H1 (cell line): ENCODE measurements at regions not wholly inside any gene's neighbourhood (a gene's known extent, or its start where the extent isn't known, plus 50 kb on each side); places are given as distances from the start of the nearest gene placed in this dataset.

Experiments
- CTCF ChIA-PET: fragments of 300-600 bp; sonication (Branson Sonifier 250); formaldehyde crosslinking; loops from one replicate; lab custom pipeline; 2021; ENCODE audit not compliant: partially characterized antibody; lab: Charles Lee
- POLR2A ChIA-PET: fragments of 300-600 bp; sonication (Branson Sonifier 250); formaldehyde crosslinking; loops from one replicate; lab custom pipeline; 2021; ENCODE audit warnings: inconsistent platforms; ENCODE audit not compliant: partially characterized antibody; lab: Charles Lee
- DNase-seq, 2 experiments: peaks; one replicate each; pipeline versions ENCODE4 v3.0.0 to v3.0.0-alpha.2; 2010 to 2022; ENCODE audit warnings: low spot score in 2 of 2, low read depth in 1 of 2, mixed read lengths in 1 of 2
- FAIRE-seq: peaks from 2 replicates; lab custom pipeline; 2011; peaks lifted over from hg19 to GRCh38; lab: Jason Lieb, UNC
- H2AFZ ChIP-seq: 2 replicates; pipeline ENCODE4 v1.8.1; 2012; ENCODE audit warnings: low read length, inconsistent platforms
- H2AK5ac ChIP-seq: 2 replicates; pipeline ENCODE4 v1.6.1; 2013; ENCODE audit warnings: low read depth, low read length
- H2BK120ac ChIP-seq: replicated peaks from 2 replicates; pipeline ENCODE3; 2013; ENCODE audit warnings: low read depth, low read length, inconsistent platforms
- H2BK12ac ChIP-seq: 2 replicates; pipeline ENCODE4 v1.6.1; 2013; ENCODE audit warnings: low read depth, low read length
- H2BK15ac ChIP-seq: 2 replicates; pipeline ENCODE4 v1.6.1; 2013; ENCODE audit warnings: low read length
- H2BK20ac ChIP-seq: 2 replicates; pipeline ENCODE4 v1.6.1; 2013; ENCODE audit warnings: low read length
- H2BK5ac ChIP-seq: 2 replicates; pipeline ENCODE4 v1.6.1; 2013; ENCODE audit warnings: low read depth, low read length
- H3K14ac ChIP-seq: 2 replicates; pipeline ENCODE4 v1.6.1; 2013; ENCODE audit warnings: inconsistent platforms; ENCODE audit not compliant: insufficient read length
- H3K18ac ChIP-seq: 2 replicates; pipeline ENCODE4 v1.6.1; 2013; ENCODE audit warnings: low read length; ENCODE audit errors: extremely low read depth
- H3K23ac ChIP-seq: 2 replicates; pipeline ENCODE4 v1.6.1; 2013; ENCODE audit warnings: inconsistent platforms; ENCODE audit not compliant: insufficient read length
- H3K23me2 ChIP-seq: 2 replicates; pipeline ENCODE4 v1.6.1; 2013; ENCODE audit warnings: low read depth, low read length
- H3K27ac ChIP-seq: 2 replicates; pipeline ENCODE4 v1.6.1; 2011; ENCODE audit warnings: low read depth, low read length, inconsistent platforms
- H3K27me3 ChIP-seq, 4 experiments: replicated peaks in 1 of 4; 1 replicate in 1 of 4; 2 replicates in 3 of 4; pipeline versions ENCODE4 v1.6.1 to v1.8.1; 2011 to 2013; ENCODE audit warnings: low read length in 3 of 4, mild to moderate bottlenecking in 3 of 4, inconsistent platforms in 2 of 4, mixed read lengths in 2 of 4, moderate library complexity in 1 of 4; ENCODE audit not compliant: control insufficient read depth in 3 of 4, insufficient read depth in 3 of 4; ENCODE audit errors: extremely low read depth in 1 of 4
- H3K36me3 ChIP-seq, 4 experiments: 2 replicates each; pipeline versions ENCODE4 v1.6.1 to v1.8.1; 2011 to 2013; ENCODE audit warnings: mild to moderate bottlenecking in 4 of 4, low read length in 3 of 4, moderate library complexity in 2 of 4, control low read depth in 1 of 4, inconsistent platforms in 1 of 4; ENCODE audit not compliant: insufficient read depth in 4 of 4, control insufficient read depth in 2 of 4
- H3K4ac ChIP-seq: replicated peaks from 2 replicates; pipeline ENCODE3; 2013; ENCODE audit warnings: low read length, low read depth, mixed read lengths, inconsistent platforms; ENCODE audit not compliant: insufficient read length
- H3K4me1 ChIP-seq, 4 experiments: replicated peaks in 1 of 4; 1 replicate in 1 of 4; 2 replicates in 3 of 4; pipeline versions ENCODE4 v1.6.1 to v1.8.1; 2011 to 2013; ENCODE audit warnings: low read length in 3 of 4, inconsistent platforms in 2 of 4, mixed read lengths in 1 of 4; ENCODE audit not compliant: insufficient read depth in 4 of 4, control insufficient read depth in 3 of 4
- H3K4me2 ChIP-seq, 2 experiments: 2 replicates each; pipeline versions ENCODE4 v1.6.1 to v1.8.1; 2011 to 2013; ENCODE audit warnings: low read depth in 2 of 2, low read length in 2 of 2, control low read depth in 1 of 2, inconsistent platforms in 1 of 2, mild to moderate bottlenecking in 1 of 2; ENCODE audit not compliant: insufficient read depth in 1 of 2
- H3K4me3 ChIP-seq, 4 experiments: fragments of 200-600, 300-600 bp in 1 of 4; sonication (generic), shearing (Covaris generic), sonication (Bioruptor Twin) in 1 of 4; 2 replicates each; pipeline versions ENCODE4 v1.5.1 to v1.8.1; 2011 to 2016; ENCODE audit warnings: low read length in 4 of 4, low read depth in 3 of 4, control low read depth in 2 of 4, inconsistent platforms in 2 of 4, mild to moderate bottlenecking in 2 of 4, mixed read lengths in 1 of 4, moderate library complexity in 1 of 4; ENCODE audit not compliant: insufficient read depth in 2 of 4; ENCODE audit errors: extremely low read depth in 1 of 4
- H3K56ac ChIP-seq: replicated peaks from 2 replicates; pipeline ENCODE3; 2013; ENCODE audit warnings: low read depth, mild to moderate bottlenecking, mixed read lengths, low read length, inconsistent platforms; ENCODE audit not compliant: insufficient read length
- H3K79me1 ChIP-seq: 2 replicates; pipeline ENCODE4 v1.6.1; 2013; ENCODE audit warnings: low read depth, low read length, control low read depth
- H3K79me2 ChIP-seq, 2 experiments: 2 replicates each; pipeline versions ENCODE4 v1.6.1 to v1.8.1; 2012 to 2013; ENCODE audit warnings: low read length in 2 of 2, mild to moderate bottlenecking in 2 of 2, inconsistent platforms in 1 of 2; ENCODE audit not compliant: insufficient read depth in 2 of 2, control insufficient read depth in 1 of 2
- H3K9ac ChIP-seq, 4 experiments: replicated peaks in 1 of 4; 1 replicate in 1 of 4; 2 replicates in 3 of 4; pipeline versions ENCODE4 v1.6.1 to v1.8.1; 2011 to 2013; ENCODE audit warnings: low read depth in 3 of 4, low read length in 3 of 4, control low read depth in 2 of 4, mild to moderate bottlenecking in 2 of 4, moderate library complexity in 2 of 4, inconsistent platforms in 1 of 4; ENCODE audit errors: extremely low read depth in 1 of 4
- H3K9me3 ChIP-seq, 2 experiments: 2 replicates each; pipeline versions ENCODE4 v1.6.1 to v1.8.1; 2012 to 2013; ENCODE audit warnings: mild to moderate bottlenecking in 2 of 2, moderate library complexity in 2 of 2, control low read depth in 1 of 2, inconsistent platforms in 1 of 2, low read depth in 1 of 2, low read length in 1 of 2, mixed read lengths in 1 of 2; ENCODE audit not compliant: insufficient read depth in 2 of 2
- H4K20me1 ChIP-seq, 2 experiments: replicated peaks in 1 of 2; 2 replicates each; pipeline versions ENCODE3 to v1.8.1; 2011 to 2013; ENCODE audit warnings: inconsistent platforms in 2 of 2, low read length in 2 of 2, mild to moderate bottlenecking in 1 of 2; ENCODE audit not compliant: insufficient read depth in 2 of 2, control insufficient read depth in 1 of 2
- H4K5ac ChIP-seq: 2 replicates; pipeline ENCODE4 v1.6.1; 2013; ENCODE audit warnings: low read length, low read depth, mixed read lengths, inconsistent platforms; ENCODE audit not compliant: insufficient read length
- H4K8ac ChIP-seq: 2 replicates; pipeline ENCODE4 v1.8.0; 2013; ENCODE audit warnings: mild to moderate bottlenecking, moderate library complexity, low read length, inconsistent platforms; ENCODE audit not compliant: insufficient read depth; ENCODE audit errors: extremely low read depth
- H4K91ac ChIP-seq: replicated peaks from 2 replicates; pipeline ENCODE3; 2013; ENCODE audit warnings: low read length, mixed read lengths, inconsistent platforms; ENCODE audit not compliant: insufficient read length
- ATF2 ChIP-seq: IDR thresholded peaks from 2 replicates; pipeline ENCODE4 v1.6.1; 2012; ENCODE audit warnings: low read length, inconsistent platforms
- E2F6 ChIP-seq: IDR thresholded peaks from 2 replicates; pipeline ENCODE4 v1.6.1; 2012; ENCODE audit warnings: inconsistent platforms
- GABPA ChIP-seq: IDR thresholded peaks from 2 replicates; pipeline ENCODE4 v1.6.1; 2011; ENCODE audit warnings: mild to moderate bottlenecking, low read length, moderate library complexity, borderline replicate concordance; ENCODE audit not compliant: insufficient read depth
- JUN ChIP-seq: IDR thresholded peaks from 2 replicates; pipeline ENCODE4 v1.6.1; 2011; ENCODE audit warnings: low read depth, mild to moderate bottlenecking, improper control_type of control experiment, low read length
- MAX ChIP-seq: IDR thresholded peaks from 2 replicates; pipeline ENCODE4 v1.6.1; 2012; ENCODE audit warnings: inconsistent platforms
- SP2 ChIP-seq: IDR thresholded peaks from 2 replicates; pipeline ENCODE4 v1.6.1; 2012; ENCODE audit warnings: mild to moderate bottlenecking, low read length, inconsistent platforms
- SP4 ChIP-seq: IDR thresholded peaks from 2 replicates; pipeline ENCODE4 v1.6.1; 2012; ENCODE audit warnings: low read length, inconsistent platforms
- TBP ChIP-seq: IDR thresholded peaks from 2 replicates; pipeline ENCODE4 v1.6.1; 2011; ENCODE audit warnings: low read depth, low read length, improper control_type of control experiment
- ZNF274 ChIP-seq: IDR thresholded peaks from 2 replicates; pipeline ENCODE4 v1.7.0; 2012; ENCODE audit warnings: low read length, borderline replicate concordance; ENCODE audit errors: extremely low read depth
- WGBS, 2 experiments: shearing (Covaris generic) in 1 of 2; methylation state at CpG; one replicate each; pipeline versions ENCODE4 v1.1.6 to v1.1.7; 2013 to 2015; ENCODE audit warnings: low lambda C conversion rate in 2 of 2, mixed read lengths in 2 of 2, inconsistent platforms in 1 of 2, low coverage in 1 of 2, missing lambda C conversion rate in 1 of 2; ENCODE audit not compliant: insufficient replicate concordance in 2 of 2, insufficient coverage in 1 of 2, insufficient read length in 1 of 2; ENCODE audit errors: extremely low coverage in 1 of 2, missing lambda C conversion rate in 1 of 2; 5-methylcytosine and 5-hydroxymethylcytosine counted together

- WGBS, 2 experiments, result 96% methylated on average over 1 of the region's 1 CpG; no CpG with 5 or more reads in 1 of the 2 experiments
- Histone ChIP-seq H3K4me2 (no peak overlapping the region), H3K27me3 (no peaks in the 10 kb centered on the region), H2AFZ (no peak overlapping the region), H3K23ac (no peak overlapping the region), H3K4me3 (no peak overlapping the region), H3K79me1 (no peaks in the 10 kb centered on the region), H4K5ac (no peak overlapping the region), H3K79me2 (no peaks in the 10 kb centered on the region), H3K23me2 (no peaks in the 10 kb centered on the region), H3K36me3 (no peaks in the 10 kb centered on the region), H2AK5ac (no peak overlapping the region), H3K14ac (no peak overlapping the region), H2BK5ac (no peak overlapping the region), H3K4me1 (no peaks in the 10 kb centered on the region), H3K56ac (no peak overlapping the region), H3K4ac (no peak overlapping the region), H4K91ac (no peak overlapping the region), H3K9me3 (no peaks in the 10 kb centered on the region), H2BK12ac (no peak overlapping the region), H2BK15ac (no peak overlapping the region), H2BK20ac (no peak overlapping the region), H2BK120ac (no peak overlapping the region), H4K20me1 (no peaks in the 10 kb centered on the region), H4K8ac (no peak overlapping the region), H3K18ac (no peak overlapping the region), H3K27ac (no peak overlapping the region), H3K9ac (no peak overlapping the region)
- CTCF ChIA-PET, result no interaction called here
- POLR2A ChIA-PET, result no interaction called here
- DNase-seq (no peak), FAIRE-seq (no peak)
- TF ChIP-seq ZNF274 (no peak), ATF2 (no peak), GABPA (no peak), MAX (no peak), E2F6 (no peak), TBP (no peak), SP2 (no peak), SP4 (no peak), JUN (no peak)
Observed at GRCh38 chr14:80426683-80427082, 215.4 kb upstream of the DIO2 start.
